ENCODE measurements at regions not wholly inside any gene's neighbourhood (a gene's known extent, or its start where the extent isn't known, plus 50 kb on each side); places are given as distances from the start of the nearest gene placed in this dataset.

- TF ChIP-seq POLR2A (IDR thresholded peaks at IDR 0.05; ENCODE audit: low read depth, low read length) (no peak), POLR2AphosphoS5 (IDR thresholded peaks at IDR 0.05; ENCODE audit: low read depth, low read length) (no peak), SPI1 (IDR thresholded peaks at IDR 0.05; ENCODE audit: low read depth, low read length) (no peak), POU2F2 (IDR thresholded peaks at IDR 0.05; ENCODE audit: low read depth, low read length) (no peak), TAF1 (IDR thresholded peaks at IDR 0.05; ENCODE audit: low read depth, low read length) (no peak)
Observed at GRCh38 chr7:47026780-47027361, 555.0 kb downstream of the TNS3 start.
